ENCODE measurements at regions not wholly inside any gene's neighbourhood (a gene's known extent, or its start where the extent isn't known, plus 50 kb on each side); places are given as distances from the start of the nearest gene placed in this dataset.

DNA sequence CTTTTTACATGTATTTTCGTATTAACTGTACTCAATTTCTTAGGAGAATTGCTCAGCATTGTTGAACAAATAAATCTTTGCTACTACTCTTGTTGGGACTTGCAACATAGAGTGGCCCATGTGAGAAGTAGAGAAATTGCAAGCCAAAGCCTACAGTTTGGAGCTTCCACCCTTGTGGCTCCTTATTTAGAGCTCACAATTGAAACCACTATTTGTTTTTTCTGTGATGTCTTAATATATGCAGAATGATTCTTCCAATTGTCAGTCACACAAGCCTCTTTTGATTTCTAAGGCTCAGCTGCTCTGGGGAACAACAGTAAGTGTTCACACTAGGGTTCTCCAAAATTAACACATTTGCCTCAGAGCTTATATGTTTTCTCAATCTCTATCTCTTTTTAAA lies 60.2 kb upstream of the GALNT13 start:
- DNase-seq (ENCODE audit: low read depth): no peak

DNA sequence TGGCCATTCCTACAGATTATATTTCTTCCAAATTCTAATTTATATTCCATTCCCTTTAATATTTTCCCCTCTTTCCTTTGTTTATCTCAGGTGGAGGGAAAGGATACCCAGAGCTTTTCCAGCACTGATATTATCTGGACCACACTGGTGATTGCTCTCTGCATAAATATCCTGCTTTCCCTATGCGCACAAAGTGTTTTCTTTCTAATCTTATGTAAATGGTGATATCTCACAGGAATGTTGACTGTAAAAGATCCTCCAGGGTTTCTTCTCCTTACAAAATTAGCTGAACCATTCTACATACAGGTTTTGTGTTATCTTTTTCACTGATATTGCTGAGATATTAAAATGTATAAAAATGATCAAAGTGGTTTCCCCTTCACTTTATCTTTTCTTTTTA lies 59.1 kb upstream of the GALNT13 start:
- DNase-seq (ENCODE audit: low read depth): no peak

DNA sequence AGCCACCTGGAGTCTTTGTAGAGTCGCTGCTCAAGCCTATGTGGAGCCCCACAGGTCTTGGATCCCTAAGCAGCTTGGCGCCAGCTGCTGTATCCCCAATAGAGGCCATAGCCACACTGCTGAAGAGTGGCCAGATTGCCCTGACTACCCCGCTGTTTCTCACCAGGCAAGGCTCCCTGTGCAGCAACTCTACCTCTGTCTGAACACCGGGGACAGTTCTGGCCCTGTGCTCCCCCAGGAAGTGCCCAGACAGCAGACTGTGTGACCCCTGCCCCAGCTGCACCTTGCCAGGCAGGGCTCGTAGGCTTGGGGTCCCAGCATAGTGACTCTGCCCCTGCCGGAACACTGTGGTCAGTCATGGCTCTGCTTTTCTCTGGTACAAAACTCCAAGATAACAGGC lies 53.5 kb upstream of the GALNT13 start:
- no peak for DNase-seq (ENCODE audit: low read depth)

DNA sequence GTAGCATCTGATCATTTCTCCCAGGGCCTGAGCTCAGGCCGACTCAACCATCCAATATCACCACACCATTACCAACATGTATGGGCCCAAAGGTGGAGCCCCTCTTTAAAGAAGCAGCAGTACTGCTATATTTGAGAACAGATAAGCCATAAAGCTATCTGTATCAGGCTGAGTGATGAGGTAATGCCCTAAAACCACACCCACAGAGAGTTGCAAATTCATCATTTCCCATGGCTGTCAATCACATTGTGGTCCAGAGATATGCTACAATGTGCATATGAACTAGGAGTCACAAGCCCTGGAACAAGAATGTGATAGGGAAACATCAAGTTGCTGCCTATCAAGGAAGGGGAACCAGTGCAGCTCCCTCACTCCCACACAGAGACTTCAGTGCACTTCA lies 52.6 kb upstream of the GALNT13 start:
- no peak for DNase-seq (ENCODE audit: low read depth)

DNA sequence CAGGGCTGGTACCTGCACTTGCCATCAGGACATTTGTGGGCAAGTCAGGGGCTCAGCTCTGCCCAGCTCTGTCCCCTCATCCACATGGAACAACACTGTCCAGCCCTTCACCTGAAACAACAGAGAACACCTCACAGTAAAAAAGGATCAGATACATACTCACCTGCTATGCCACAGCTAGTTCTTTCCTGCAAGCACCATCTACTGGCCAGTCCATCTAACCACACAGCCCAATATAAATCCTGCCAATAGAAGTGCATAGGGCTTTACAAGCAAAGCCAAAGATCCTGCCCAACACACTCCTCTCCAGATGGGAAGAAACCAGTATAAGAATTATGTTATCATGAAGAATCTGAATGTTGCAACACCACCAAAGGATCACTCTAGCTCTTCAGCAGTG lies 52.2 kb upstream of the GALNT13 start:
- no peak for DNase-seq (ENCODE audit: low read depth)
